Heart left ventricle (tissue), 13 donors: ENCODE measurements at regions not wholly inside any gene's neighbourhood (a gene's known extent, or its start where the extent isn't known, plus 50 kb on each side); places are given as distances from the start of the nearest gene placed in this dataset.

Experiments used
- POLR2A ChIP-seq, 2 donors: fragments of 450-650 bp; IDR thresholded peaks; one replicate each; pipeline ENCODE4 v1.6.1; 2017; ENCODE audit warnings: antibody characterized with exemption in 2 of 2, mild to moderate bottlenecking in 2 of 2, moderate library complexity in 2 of 2
- TF ChIP-seq, protein P1 (sequence below), 12 donors: fragments of 200-600 bp; sonication (generic) in 4 of 12; IDR thresholded peaks; one replicate each; pipeline versions ENCODE4 v1.5.0 to v1.8.0; 2018 to 2022; ENCODE audit warnings: antibody characterized with exemption in 12 of 12, mild to moderate bottlenecking in 5 of 12
- donor health status: ischemic (EF 13 %, LVEDD 7.1; RV severe dilation, severe dysfunction).
- donor health status: DM: no; HTN: yes; CAD: no.
- donor health status: DM: no; HTN: no; CAD: no.
- donor health status: ischemic (EF 25% LVEDD 6.9; RV normal size, moderate dysfunction).
- donor health status: ischemic (EF 25% LVEDD 5.7; RV mildly dilated, moderate dysfunction).
- donor health status: ischemic (EF 35%, LVEDD 5.7; RV mildly dilated, moderate dysfunction).
- donor health status: nonischemic (EF 11% LVEDD 7.7; RV severe dilation, severe dysfunction).
- donor health status: DM: yes; HTN: yes; CAD: no.
- donor health status: PGD.
- donor health status: ischemic (EF 29% LVEDD 5.4; RV normal size, mild dysfunction).
- donor health status: nonischemic (EF 23%, LVEDD 6.1; RV moderate dilation, normal function).

DNA sequence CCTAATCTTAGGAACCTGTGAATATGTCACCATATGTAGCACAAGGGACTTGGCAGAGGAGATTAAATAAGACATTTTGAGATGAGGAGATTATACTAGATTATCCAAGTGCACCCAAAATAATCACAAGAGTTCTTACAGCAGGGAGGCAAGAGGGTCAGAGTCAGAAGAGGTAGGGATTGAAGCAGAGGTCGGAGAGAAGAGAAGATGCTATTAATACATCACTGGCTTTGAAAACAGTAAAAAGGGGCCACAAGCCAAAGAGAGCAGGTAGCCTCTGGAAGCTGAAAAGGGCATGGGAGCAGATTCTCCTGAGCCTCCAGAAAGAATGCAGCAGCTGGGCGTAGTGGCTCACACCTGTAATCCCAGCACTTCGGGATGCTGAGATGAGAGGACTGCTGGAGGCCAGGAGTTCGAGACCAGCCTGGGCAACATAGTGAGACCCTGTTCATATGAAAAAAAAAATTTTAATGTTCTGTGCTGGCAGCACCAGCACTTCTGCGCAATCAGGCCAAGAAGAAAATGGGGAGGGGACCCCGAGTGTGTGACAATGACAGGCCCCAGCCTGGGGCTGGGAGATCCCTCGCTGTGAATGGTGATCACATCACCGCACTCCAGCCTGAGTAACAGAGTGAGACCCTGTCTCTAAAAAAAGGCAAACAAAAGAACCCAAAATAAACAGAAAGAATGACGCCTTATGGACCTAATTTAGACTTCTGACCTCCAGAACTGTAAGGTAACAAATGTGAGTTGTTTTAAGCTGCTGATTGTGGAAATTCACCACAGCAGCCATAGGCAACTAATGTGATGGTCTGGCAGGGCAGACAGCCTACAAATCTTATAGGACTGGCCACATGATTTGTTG lies 275.4 kb downstream of the MRTFB start:
- TF ChIP-seq, protein P1, sequence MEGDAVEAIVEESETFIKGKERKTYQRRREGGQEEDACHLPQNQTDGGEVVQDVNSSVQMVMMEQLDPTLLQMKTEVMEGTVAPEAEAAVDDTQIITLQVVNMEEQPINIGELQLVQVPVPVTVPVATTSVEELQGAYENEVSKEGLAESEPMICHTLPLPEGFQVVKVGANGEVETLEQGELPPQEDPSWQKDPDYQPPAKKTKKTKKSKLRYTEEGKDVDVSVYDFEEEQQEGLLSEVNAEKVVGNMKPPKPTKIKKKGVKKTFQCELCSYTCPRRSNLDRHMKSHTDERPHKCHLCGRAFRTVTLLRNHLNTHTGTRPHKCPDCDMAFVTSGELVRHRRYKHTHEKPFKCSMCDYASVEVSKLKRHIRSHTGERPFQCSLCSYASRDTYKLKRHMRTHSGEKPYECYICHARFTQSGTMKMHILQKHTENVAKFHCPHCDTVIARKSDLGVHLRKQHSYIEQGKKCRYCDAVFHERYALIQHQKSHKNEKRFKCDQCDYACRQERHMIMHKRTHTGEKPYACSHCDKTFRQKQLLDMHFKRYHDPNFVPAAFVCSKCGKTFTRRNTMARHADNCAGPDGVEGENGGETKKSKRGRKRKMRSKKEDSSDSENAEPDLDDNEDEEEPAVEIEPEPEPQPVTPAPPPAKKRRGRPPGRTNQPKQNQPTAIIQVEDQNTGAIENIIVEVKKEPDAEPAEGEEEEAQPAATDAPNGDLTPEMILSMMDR (IDR thresholded peaks at IDR 0.05), result no peak
- TF ChIP-seq POLR2A (IDR thresholded peaks at IDR 0.05), result no peak
